Trophoblast cell (in vitro differentiated cells and primary cell): ENCODE measurements at regions not wholly inside any gene's neighbourhood (a gene's known extent, or its start where the extent isn't known, plus 50 kb on each side); places are given as distances from the start of the nearest gene placed in this dataset.
"Not testable (repeated sequence)": the region's sequence is repeated elsewhere in the genome, so short reads cannot be mapped to it uniquely, and the experiment has no call there.

ENCODE experiments used
- DNase-seq, 2 donors: peaks; one replicate each; pipeline ENCODE4 v3.0.0-alpha.2; 2016
- H2AFZ ChIP-seq: 2 replicates; pipeline ENCODE4 v1.6.1; 2013; ENCODE audit warnings: low read length, moderate library complexity, mild to moderate bottlenecking; ENCODE audit not compliant: insufficient read depth, poor library complexity
- H2AK5ac ChIP-seq: 2 replicates; pipeline ENCODE4 v1.6.1; 2013; ENCODE audit warnings: mild to moderate bottlenecking, low read length
- H2BK120ac ChIP-seq: 2 replicates; pipeline ENCODE4 v1.6.1; 2013; ENCODE audit warnings: low read length, mild to moderate bottlenecking, moderate library complexity; ENCODE audit not compliant: insufficient read depth, poor library complexity
- H2BK12ac ChIP-seq: 2 replicates; pipeline ENCODE4 v1.6.1; 2013; ENCODE audit warnings: mild to moderate bottlenecking, low read length, moderate library complexity
- H2BK5ac ChIP-seq: 2 replicates; pipeline ENCODE4 v1.6.1; 2013; ENCODE audit warnings: low read length, low read depth, moderate library complexity, mild to moderate bottlenecking; ENCODE audit not compliant: poor library complexity
- H3K14ac ChIP-seq: 2 replicates; pipeline ENCODE4 v1.6.1; 2013; ENCODE audit warnings: mild to moderate bottlenecking, low read length
- H3K18ac ChIP-seq: 2 replicates; pipeline ENCODE4 v1.6.1; 2013; ENCODE audit warnings: mild to moderate bottlenecking, low read length
- H3K23ac ChIP-seq: 2 replicates; pipeline ENCODE4 v1.6.1; 2013; ENCODE audit warnings: low read length
- H3K27ac ChIP-seq: 2 replicates; pipeline ENCODE4 v1.5.1; 2013; ENCODE audit warnings: low read depth, mild to moderate bottlenecking, inconsistent platforms, low read length, moderate library complexity
- H3K27me3 ChIP-seq: 2 replicates; pipeline ENCODE4 v1.6.1; 2013; ENCODE audit warnings: inconsistent platforms, mild to moderate bottlenecking, low read length, moderate library complexity; ENCODE audit not compliant: insufficient read depth
- H3K36me3 ChIP-seq, 2 experiments: 1 replicate in 1 of 2; 2 replicates in 1 of 2; pipeline ENCODE4 v1.6.1; 2013; ENCODE audit warnings: low read length in 2 of 2, mild to moderate bottlenecking in 2 of 2, moderate library complexity in 1 of 2; ENCODE audit not compliant: insufficient read depth in 2 of 2, control insufficient read depth in 1 of 2
- H3K4ac ChIP-seq: 2 replicates; pipeline ENCODE4 v1.6.1; 2013; ENCODE audit warnings: low read depth, mild to moderate bottlenecking, low read length, moderate library complexity
- H3K4me1 ChIP-seq, 2 experiments: 1 replicate in 1 of 2; 2 replicates in 1 of 2; pipeline ENCODE4 v1.6.1; 2013; ENCODE audit warnings: low read length in 2 of 2, mild to moderate bottlenecking in 2 of 2, moderate library complexity in 1 of 2; ENCODE audit not compliant: insufficient read depth in 2 of 2, control insufficient read depth in 1 of 2
- H3K4me2 ChIP-seq: 2 replicates; pipeline ENCODE4 v1.6.1; 2013; ENCODE audit warnings: inconsistent platforms, mild to moderate bottlenecking, low read length, moderate library complexity
- H3K4me3 ChIP-seq: 2 replicates; pipeline ENCODE4 v1.5.1; 2013; ENCODE audit warnings: mild to moderate bottlenecking, low read depth, low read length, inconsistent platforms
- H3K79me1 ChIP-seq: one replicate; pipeline ENCODE4 v1.6.1; 2013; ENCODE audit warnings: low read length
- H3K79me2 ChIP-seq: 2 replicates; pipeline ENCODE4 v1.6.1; 2013; ENCODE audit warnings: low read length, mild to moderate bottlenecking; ENCODE audit not compliant: control insufficient read depth, insufficient read depth, poor library complexity
- H3K9ac ChIP-seq: 2 replicates; pipeline ENCODE4 v1.6.1; 2013; ENCODE audit warnings: mild to moderate bottlenecking, low read length
- H3K9me3 ChIP-seq: 2 replicates; pipeline ENCODE4 v1.6.1; 2013; ENCODE audit warnings: low read depth, mild to moderate bottlenecking, control low read depth, inconsistent platforms, low read length; ENCODE audit not compliant: insufficient read depth
- H4K12ac ChIP-seq: 2 replicates; pipeline ENCODE4 v1.6.1; 2013; ENCODE audit warnings: low read depth, mild to moderate bottlenecking, low read length, moderate library complexity
- H4K8ac ChIP-seq: 2 replicates; pipeline ENCODE4 v1.6.1; 2013; ENCODE audit warnings: low read depth, mild to moderate bottlenecking, low read length, moderate library complexity
- H4K91ac ChIP-seq: one replicate; pipeline ENCODE4 v1.6.1; 2013; ENCODE audit warnings: low read depth, mild to moderate bottlenecking, low read length, moderate library complexity
- WGBS: extraction: QIAGEN DNeasy Blood & Tissue Kit; methylation state at CpG from one replicate; pipeline ENCODE4 v1.1.7; 2013; ENCODE audit warnings: missing lambda C conversion rate; ENCODE audit not compliant: insufficient read length, insufficient coverage; ENCODE audit errors: extremely low coverage; 5-methylcytosine and 5-hydroxymethylcytosine counted together

DNA sequence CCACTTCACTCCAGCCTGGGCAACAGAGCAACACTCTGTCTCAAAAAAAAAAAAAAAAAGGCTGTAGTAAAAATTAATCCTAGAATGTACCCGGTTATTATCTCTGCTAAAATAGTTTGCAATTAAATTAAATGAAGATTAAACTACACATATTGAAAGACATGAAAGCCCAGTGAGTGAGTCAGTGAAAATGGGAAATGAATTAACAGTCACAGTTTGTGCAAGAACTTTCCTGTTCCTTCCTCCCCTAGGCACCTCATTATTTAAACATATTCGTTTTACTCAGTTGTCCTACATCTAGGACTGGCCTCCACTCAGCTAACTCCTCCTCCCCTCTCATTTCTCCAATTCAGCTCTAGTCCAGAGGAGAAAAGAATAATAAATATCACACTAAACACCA lies 94.9 kb upstream of the ADORA2B start:
- H3K27ac ChIP-seq, H4K91ac ChIP-seq, H3K14ac ChIP-seq, H3K4me1 ChIP-seq, H3K36me3 ChIP-seq, H2AK5ac ChIP-seq, H2BK5ac ChIP-seq, H3K27me3 ChIP-seq, H4K8ac ChIP-seq, H3K4ac ChIP-seq, H3K18ac ChIP-seq, H3K9ac ChIP-seq, H2BK12ac ChIP-seq, H2BK120ac ChIP-seq, H3K23ac ChIP-seq, H4K12ac ChIP-seq, DNase-seq, H3K9me3 ChIP-seq, H3K4me2 ChIP-seq, H3K79me1 ChIP-seq, H2AFZ ChIP-seq, H3K79me2 ChIP-seq, H3K4me3 ChIP-seq: not testable (repeated sequence)
- WGBS, result no CpG with 5 or more reads among the region's 2 CpGs

DNA sequence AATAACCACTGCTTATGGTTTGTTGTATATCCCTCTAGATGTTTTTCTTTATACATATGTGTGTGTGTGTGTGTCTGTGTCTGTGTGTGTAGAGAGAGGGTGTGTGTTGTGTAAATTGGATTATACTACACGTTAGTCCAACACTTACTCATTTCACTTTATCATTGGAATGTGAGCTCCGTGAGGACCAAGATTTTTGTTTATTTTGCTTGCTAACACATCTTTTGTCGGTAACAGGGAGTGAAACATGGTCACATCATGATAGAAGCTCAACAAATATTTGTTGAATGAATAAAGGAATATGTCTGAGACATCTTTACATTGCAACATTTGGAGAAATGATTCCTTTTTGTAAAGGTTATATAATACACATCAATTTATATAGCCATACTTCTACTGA lies 94.2 kb upstream of the ADORA2B start:
- H3K4ac ChIP-seq, H4K8ac ChIP-seq, H2AK5ac ChIP-seq, H3K4me3 ChIP-seq, H3K27ac ChIP-seq, H2BK5ac ChIP-seq, H4K91ac ChIP-seq, H3K79me2 ChIP-seq, H3K4me1 ChIP-seq, DNase-seq, H3K4me2 ChIP-seq, H3K79me1 ChIP-seq, H3K9me3 ChIP-seq, H3K36me3 ChIP-seq, H3K14ac ChIP-seq, H2BK12ac ChIP-seq, H3K18ac ChIP-seq, H2BK120ac ChIP-seq, H2AFZ ChIP-seq, H3K9ac ChIP-seq, H3K27me3 ChIP-seq, H3K23ac ChIP-seq, H4K12ac ChIP-seq: not testable (repeated sequence)
- no CpG with 5 or more reads among the region's 3 CpGs for WGBS

DNA sequence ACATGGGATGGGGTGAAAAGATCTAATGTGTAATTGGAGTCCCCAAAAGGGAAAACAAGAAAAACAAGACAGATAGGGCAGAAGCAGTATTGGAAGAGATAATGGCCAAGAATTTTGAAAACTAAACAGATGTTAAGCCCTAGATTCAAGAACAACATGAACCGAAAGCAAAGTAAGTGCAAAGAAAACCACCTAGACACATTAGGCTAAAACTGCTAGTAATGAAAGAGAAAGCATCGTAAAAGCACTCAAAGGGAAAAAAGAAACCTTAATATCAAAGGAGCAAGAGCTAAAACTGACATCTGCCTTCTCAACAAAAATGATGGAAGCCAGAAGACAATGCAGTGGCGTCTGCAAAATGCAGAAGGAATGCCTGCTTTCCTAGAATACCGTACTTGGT lies 92.1 kb upstream of the ADORA2B start:
- H3K18ac ChIP-seq, H4K12ac ChIP-seq, H2BK120ac ChIP-seq, H3K4ac ChIP-seq, H3K9ac ChIP-seq, H3K27me3 ChIP-seq, H3K14ac ChIP-seq, H4K91ac ChIP-seq, H2AK5ac ChIP-seq, DNase-seq, H2BK12ac ChIP-seq, H2BK5ac ChIP-seq, H2AFZ ChIP-seq, H3K4me1 ChIP-seq, H3K4me3 ChIP-seq, H3K4me2 ChIP-seq, H3K79me1 ChIP-seq, H3K79me2 ChIP-seq, H3K36me3 ChIP-seq, H4K8ac ChIP-seq, H3K9me3 ChIP-seq, H3K23ac ChIP-seq, H3K27ac ChIP-seq: not testable (repeated sequence)
- WGBS, result no CpG with 5 or more reads among the region's 4 CpGs

DNA sequence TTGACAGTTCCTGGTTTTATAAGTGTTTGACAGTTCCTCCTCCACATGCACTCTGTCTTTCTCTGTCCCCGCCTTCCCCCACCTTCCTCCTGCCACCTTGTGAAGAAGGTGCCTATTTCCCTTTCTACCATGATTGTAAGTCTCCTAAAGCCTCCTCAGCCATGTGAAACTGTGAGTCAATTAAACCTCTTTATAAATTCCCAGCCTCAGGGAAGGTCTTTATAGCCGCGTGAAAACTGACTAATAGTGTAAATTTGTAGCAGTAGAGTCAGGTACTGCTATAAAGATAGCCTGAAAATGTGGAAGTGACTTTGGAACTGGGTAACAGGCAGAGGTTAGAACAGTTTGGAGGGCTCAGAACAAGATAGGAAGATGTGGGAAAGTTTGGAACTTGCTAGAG lies 88.7 kb upstream of the ADORA2B start:
- not testable (repeated sequence) for H3K4me1 ChIP-seq, H3K27me3 ChIP-seq, H3K79me2 ChIP-seq, DNase-seq, H3K4ac ChIP-seq, H3K23ac ChIP-seq, H3K79me1 ChIP-seq, H3K27ac ChIP-seq, H3K9ac ChIP-seq, H3K4me3 ChIP-seq, H3K18ac ChIP-seq, H3K36me3 ChIP-seq, H3K14ac ChIP-seq, H2BK12ac ChIP-seq, H3K4me2 ChIP-seq, H4K12ac ChIP-seq, H4K91ac ChIP-seq, H2AK5ac ChIP-seq, H2BK120ac ChIP-seq, H4K8ac ChIP-seq, H2BK5ac ChIP-seq, H2AFZ ChIP-seq, H3K9me3 ChIP-seq
- no CpG with 5 or more reads among the region's 3 CpGs for WGBS
